SJSA1 (cell line): ENCODE measurements at regions not wholly inside any gene's neighbourhood (a gene's known extent, or its start where the extent isn't known, plus 50 kb on each side); places are given as distances from the start of the nearest gene placed in this dataset.

Source experiments
- DNase-seq, 2 experiments: peaks; one replicate each; pipeline ENCODE4 v3.0.0-alpha.2; 2015 to 2020; ENCODE audit warnings: low spot score in 2 of 2, low read depth in 1 of 2
- H3K27ac ChIP-seq: fragments of 250-450 bp; sonication (Bioruptor Pico); 2 replicates; pipeline ENCODE4 v1.5.1; 2020; ENCODE audit warnings: mild to moderate bottlenecking, moderate library complexity
- H3K27me3 ChIP-seq: fragments of 250-450 bp; sonication (Bioruptor Pico); replicated peaks from 2 replicates; pipeline ENCODE4 v1.5.1; 2020; ENCODE audit warnings: mild to moderate bottlenecking, moderate library complexity
- H3K36me3 ChIP-seq: fragments of 250-450 bp; sonication (Bioruptor Pico); 2 replicates; pipeline ENCODE4 v1.5.1; 2020; ENCODE audit warnings: mild to moderate bottlenecking
- H3K4me1 ChIP-seq: fragments of 250-450 bp; sonication (Bioruptor Pico); replicated peaks from 2 replicates; pipeline ENCODE4 v1.6.1; 2021; ENCODE audit warnings: mild to moderate bottlenecking
- H3K4me3 ChIP-seq: fragments of 250-450 bp; sonication (Bioruptor Pico); 2 replicates; pipeline ENCODE4 v1.5.1; 2020; ENCODE audit warnings: mild to moderate bottlenecking
- H3K9me3 ChIP-seq: fragments of 250-450 bp; sonication (Bioruptor Pico); replicated peaks from 2 replicates; pipeline ENCODE4 v1.5.1; 2020; ENCODE audit warnings: mild to moderate bottlenecking

GRCh38 chr3:41106691-41107090 lies 92.6 kb upstream of the CTNNB1 start:
- H3K27me3 ChIP-seq, result no peaks in the 10 kb centered on the region

GRCh38 chr3:41111011-41111410 lies 88.3 kb upstream of the CTNNB1 start:
- H3K4me3 ChIP-seq, result no peak overlapping the region
- no peaks in the 10 kb centered on the region for H3K36me3 ChIP-seq
- H3K4me1 ChIP-seq, result no peaks in the 10 kb centered on the region
- no peaks in the 10 kb centered on the region for H3K9me3 ChIP-seq
- H3K27ac ChIP-seq, result no peak overlapping the region
- DNase-seq, result no peak
- no peaks in the 10 kb centered on the region for H3K27me3 ChIP-seq

More at GRCh38 chr3:41106691-41107090, 92.6 kb upstream of the CTNNB1 start:
- DNase-seq, result no peak
- Histone ChIP-seq H3K36me3 (no peaks in the 10 kb centered on the region), H3K4me3 (no peak overlapping the region), H3K4me1 (no peaks in the 10 kb centered on the region), H3K27ac (no peak overlapping the region), H3K9me3 (no peaks in the 10 kb centered on the region)

GRCh38 chr3:41112466-41112865 lies 86.8 kb upstream of the CTNNB1 start:
- Histone ChIP-seq H3K4me1 (peaks cover 7% of the 10 kb centered on the region), H3K36me3 (no peaks in the 10 kb centered on the region), H3K27me3 (no peaks in the 10 kb centered on the region), H3K27ac (no peak overlapping the region), H3K4me3 (no peak overlapping the region), H3K9me3 (no peaks in the 10 kb centered on the region)
- DNase-seq, result no peak

GRCh38 chr3:41115069-41115468 lies 84.2 kb upstream of the CTNNB1 start:
- Histone ChIP-seq H3K4me1 (peaks cover 13% of the 10 kb centered on the region), H3K27ac (no peak overlapping the region), H3K27me3 (no peaks in the 10 kb centered on the region), H3K36me3 (no peaks in the 10 kb centered on the region), H3K9me3 (no peaks in the 10 kb centered on the region), H3K4me3 (no peak overlapping the region)
- no peak for DNase-seq

- no peak for DNase-seq
- Histone ChIP-seq H3K27ac (peak overlapping the region; percentile 37), H3K4me3 (no peak overlapping the region), H3K36me3 (no peaks in the 10 kb centered on the region), H3K9me3 (no peaks in the 10 kb centered on the region), H3K27me3 (no peaks in the 10 kb centered on the region), H3K4me1 (peaks cover 13% of the 10 kb centered on the region)
Observed at GRCh38 chr3:41116851-41117250, 82.5 kb upstream of the CTNNB1 start.

DNA sequence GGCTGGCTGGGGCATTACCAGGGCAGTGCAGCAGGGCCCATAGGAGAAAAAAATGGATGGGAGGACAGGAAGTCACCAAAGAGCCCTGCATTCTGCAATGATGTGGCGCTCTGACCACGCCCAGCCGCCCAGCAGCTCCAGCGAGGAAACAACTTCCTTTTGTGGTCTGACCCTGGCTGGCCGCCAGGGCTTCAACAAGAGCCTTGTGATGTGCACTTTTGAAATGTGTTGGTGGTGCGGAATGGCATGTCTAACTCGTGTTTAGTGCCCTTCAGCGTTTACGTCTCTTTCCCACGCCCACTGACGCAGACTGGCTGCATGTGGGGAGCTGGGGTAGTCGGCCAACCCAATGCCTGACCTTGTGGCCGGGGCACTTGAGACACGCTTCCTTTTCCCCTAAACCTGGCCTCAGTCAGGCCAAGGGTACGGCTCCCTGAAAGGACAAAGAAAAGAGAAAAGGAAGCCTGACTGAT lies 81.9 kb upstream of the CTNNB1 start:
- Histone ChIP-seq H3K36me3 (no peaks in the 10 kb centered on the region), H3K4me1 (peaks cover 13% of the 10 kb centered on the region), H3K4me3 (no peak overlapping the region), H3K27me3 (no peaks in the 10 kb centered on the region), H3K27ac (peak overlapping the region; percentile 74), H3K9me3 (no peaks in the 10 kb centered on the region)
- peak; percentile 80 to 91 for DNase-seq

GRCh38 chr3:41118461-41119390 lies 80.6 kb upstream of the CTNNB1 start:
- Histone ChIP-seq H3K27ac (no peak overlapping the region; the same call in 1 of the 2 replicates), H3K4me3 (no peak overlapping the region), H3K27me3 (no peaks in the 10 kb centered on the region), H3K36me3 (no peaks in the 10 kb centered on the region), H3K4me1 (peaks cover 13% of the 10 kb centered on the region), H3K9me3 (no peaks in the 10 kb centered on the region)
- no peak for DNase-seq

DNA sequence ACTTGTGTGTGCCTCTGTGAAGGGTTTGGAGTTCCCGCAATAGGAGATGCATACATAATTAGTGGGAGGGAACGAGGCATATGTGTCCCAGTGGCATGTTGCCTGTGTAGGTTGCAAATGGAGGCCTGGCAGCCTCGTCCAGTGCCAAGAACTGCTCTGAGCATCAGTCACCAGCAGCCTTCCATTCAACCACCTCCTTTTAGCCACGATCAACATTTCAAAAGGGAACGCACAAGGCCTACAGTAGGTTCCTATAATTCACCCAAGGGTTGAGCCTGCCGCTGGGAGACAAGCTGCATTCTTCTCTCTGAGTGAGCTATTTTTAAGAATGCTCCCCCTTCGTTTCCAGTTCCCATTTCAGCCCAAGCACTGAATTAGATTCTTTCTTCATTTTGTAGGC lies 78.8 kb upstream of the CTNNB1 start:
- DNase-seq, result no peak
- H3K4me1 ChIP-seq, result peaks cover 13% of the 10 kb centered on the region
- no peaks in the 10 kb centered on the region for H3K36me3 ChIP-seq
- H3K27me3 ChIP-seq, result no peaks in the 10 kb centered on the region
- no peaks in the 10 kb centered on the region for H3K9me3 ChIP-seq
- no peak overlapping the region for H3K4me3 ChIP-seq
- H3K27ac ChIP-seq, result no peak overlapping the region

GRCh38 chr3:41125258-41125657 lies 74.0 kb upstream of the CTNNB1 start:
- Histone ChIP-seq H3K36me3 (no peaks in the 10 kb centered on the region), H3K27ac (no peak overlapping the region), H3K4me1 (no peaks in the 10 kb centered on the region), H3K27me3 (no peaks in the 10 kb centered on the region), H3K9me3 (no peaks in the 10 kb centered on the region; the same call in 1 of the 2 replicates), H3K4me3 (no peak overlapping the region)
- no peak for DNase-seq

GRCh38 chr3:41126472-41126871 lies 72.8 kb upstream of the CTNNB1 start:
- no peaks in the 10 kb centered on the region for H3K36me3 ChIP-seq
- H3K4me1 ChIP-seq, result no peaks in the 10 kb centered on the region
- no peak for DNase-seq
- H3K27ac ChIP-seq, result no peak overlapping the region
- no peak overlapping the region for H3K4me3 ChIP-seq
- H3K27me3 ChIP-seq, result no peaks in the 10 kb centered on the region
- H3K9me3 ChIP-seq, result no peaks in the 10 kb centered on the region; the same call in 1 of the 2 replicates

- no peak for DNase-seq
- no peaks in the 10 kb centered on the region; the same call in 1 of the 2 replicates for H3K9me3 ChIP-seq
- no peaks in the 10 kb centered on the region for H3K36me3 ChIP-seq
- H3K4me1 ChIP-seq, result no peaks in the 10 kb centered on the region
- H3K27ac ChIP-seq, result no peak overlapping the region
- H3K27me3 ChIP-seq, result no peaks in the 10 kb centered on the region
- H3K4me3 ChIP-seq, result no peak overlapping the region
Observed at GRCh38 chr3:41126961-41127360, 72.3 kb upstream of the CTNNB1 start.

DNA sequence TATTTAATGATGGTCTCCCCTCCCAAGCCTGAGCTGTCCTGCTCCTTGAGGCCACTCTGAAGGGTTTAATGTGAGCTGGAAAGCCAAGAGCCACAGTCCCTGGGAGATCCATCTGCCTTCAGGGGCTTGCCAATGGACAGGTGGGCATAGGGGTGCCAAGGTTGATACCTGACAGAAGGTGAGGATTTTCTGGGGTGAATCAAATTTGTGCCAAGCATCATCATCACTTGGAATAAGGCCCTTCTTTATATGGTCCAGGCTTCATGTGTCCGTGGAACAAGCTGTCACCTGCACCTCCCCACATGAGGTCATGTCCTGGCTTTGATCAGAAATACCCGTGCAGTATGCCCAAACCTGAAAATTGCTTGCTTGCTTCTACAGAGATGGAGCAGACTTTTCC lies 71.9 kb upstream of the CTNNB1 start:
- no peak overlapping the region for H3K27ac ChIP-seq
- no peaks in the 10 kb centered on the region; the same call in 1 of the 2 replicates for H3K9me3 ChIP-seq
- no peaks in the 10 kb centered on the region for H3K4me1 ChIP-seq
- H3K36me3 ChIP-seq, result no peaks in the 10 kb centered on the region
- H3K27me3 ChIP-seq, result no peaks in the 10 kb centered on the region
- DNase-seq, result no peak
- no peak overlapping the region for H3K4me3 ChIP-seq

- no peak for DNase-seq
- Histone ChIP-seq H3K36me3 (no peaks in the 10 kb centered on the region), H3K27me3 (no peaks in the 10 kb centered on the region), H3K9me3 (no peaks in the 10 kb centered on the region; the same call in 1 of the 2 replicates), H3K27ac (no peak overlapping the region), H3K4me1 (no peaks in the 10 kb centered on the region), H3K4me3 (no peak overlapping the region)
Observed at GRCh38 chr3:41129731-41130130, 69.6 kb upstream of the CTNNB1 start.

DNA sequence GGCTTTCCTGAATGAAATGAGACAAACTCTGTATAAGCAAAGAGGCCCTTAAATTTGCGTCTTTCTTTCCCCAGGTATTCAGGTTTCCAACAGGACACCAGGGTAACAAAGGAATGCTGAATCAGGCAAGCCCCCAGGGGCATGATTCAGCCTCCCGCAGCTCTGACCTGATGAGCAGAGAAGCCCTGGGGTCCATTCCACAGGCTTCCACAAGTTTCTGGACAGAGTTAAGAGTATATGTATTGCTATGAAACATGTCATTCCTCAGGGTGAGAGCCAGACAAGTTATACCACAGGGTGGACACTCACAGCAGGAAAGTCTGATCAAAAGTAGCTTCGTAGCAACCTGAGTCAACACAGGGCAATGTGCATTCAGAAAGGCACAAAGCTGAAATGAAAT lies 68.1 kb upstream of the CTNNB1 start:
- Histone ChIP-seq H3K27me3 (no peaks in the 10 kb centered on the region), H3K9me3 (no peaks in the 10 kb centered on the region; the same call in 1 of the 2 replicates), H3K4me3 (no peak overlapping the region), H3K36me3 (no peaks in the 10 kb centered on the region), H3K27ac (no peak overlapping the region), H3K4me1 (no peaks in the 10 kb centered on the region)
- no peak for DNase-seq
